ENCODE measurements at regions not wholly inside any gene's neighbourhood (a gene's known extent, or its start where the extent isn't known, plus 50 kb on each side); places are given as distances from the start of the nearest gene placed in this dataset.
"Not testable (repeated sequence)": the region's sequence is repeated elsewhere in the genome, so short reads cannot be mapped to it uniquely, and the experiment has no call there.

GRCh38 chr4:26181616-26182015, 139.2 kb upstream of the RBPJ start:
- DNase-seq: no peak

- no peak for DNase-seq
Observed at GRCh38 chr4:26183017-26183416, 137.8 kb upstream of the RBPJ start.

- no peak for DNase-seq
Observed at GRCh38 chr4:26185436-26185835, 135.4 kb upstream of the RBPJ start.

GRCh38 chr4:26191353-26191752, 129.5 kb upstream of the RBPJ start:
- DNase-seq: no peak

GRCh38 chr4:26192899-26193869, 127.6 kb upstream of the RBPJ start:
- DNase-seq: no peak

GRCh38 chr4:26194764-26195163, 126.0 kb upstream of the RBPJ start:
- no peak for DNase-seq

- DNase-seq: no peak
Observed at GRCh38 chr4:26196567-26196966, 124.2 kb upstream of the RBPJ start.

GRCh38 chr4:26197018-26197779, 123.6 kb upstream of the RBPJ start:
- DNase-seq: no peak

GRCh38 chr4:26198931-26199330, 121.9 kb upstream of the RBPJ start:
- DNase-seq: not testable (repeated sequence)

- DNase-seq: no peak
Observed at GRCh38 chr4:26199596-26199995, 121.2 kb upstream of the RBPJ start.

GRCh38 chr4:26201120-26201519, 119.7 kb upstream of the RBPJ start:
- no peak for DNase-seq

GRCh38 chr4:26204249-26204825, 116.5 kb upstream of the RBPJ start:
- DNase-seq: peak in 3 of 6 experiments; percentile 20 to 38 (median 29)

- no peak for DNase-seq
Observed at GRCh38 chr4:26204911-26205370, 115.9 kb upstream of the RBPJ start.

GRCh38 chr4:26206339-26206738, 114.5 kb upstream of the RBPJ start:
- DNase-seq: no peak

GRCh38 chr4:26206999-26207398, 113.8 kb upstream of the RBPJ start:
- DNase-seq: no peak

- no peak for DNase-seq
Observed at GRCh38 chr4:26207631-26208030, 113.2 kb upstream of the RBPJ start.

- no peak for DNase-seq
Observed at GRCh38 chr4:26208237-26208994, 112.4 kb upstream of the RBPJ start.

- not testable (repeated sequence) for DNase-seq
Observed at GRCh38 chr4:26209378-26209777, 111.4 kb upstream of the RBPJ start.

GRCh38 chr4:26212528-26212927, 108.3 kb upstream of the RBPJ start:
- DNase-seq: no peak

- DNase-seq: no peak
Observed at GRCh38 chr4:26213317-26213716, 107.5 kb upstream of the RBPJ start.

GRCh38 chr4:26214994-26215393, 105.8 kb upstream of the RBPJ start:
- no peak for DNase-seq

- DNase-seq: no peak
Observed at GRCh38 chr4:26215725-26216124, 105.1 kb upstream of the RBPJ start.

- DNase-seq: no peak
Observed at GRCh38 chr4:26217481-26217880, 103.3 kb upstream of the RBPJ start.

All from stimulated activated naive CD4-positive, alpha-beta T cell (primary cell).